ENCODE measurements at regions not wholly inside any gene's neighbourhood (a gene's known extent, or its start where the extent isn't known, plus 50 kb on each side); places are given as distances from the start of the nearest gene placed in this dataset.

DNA sequence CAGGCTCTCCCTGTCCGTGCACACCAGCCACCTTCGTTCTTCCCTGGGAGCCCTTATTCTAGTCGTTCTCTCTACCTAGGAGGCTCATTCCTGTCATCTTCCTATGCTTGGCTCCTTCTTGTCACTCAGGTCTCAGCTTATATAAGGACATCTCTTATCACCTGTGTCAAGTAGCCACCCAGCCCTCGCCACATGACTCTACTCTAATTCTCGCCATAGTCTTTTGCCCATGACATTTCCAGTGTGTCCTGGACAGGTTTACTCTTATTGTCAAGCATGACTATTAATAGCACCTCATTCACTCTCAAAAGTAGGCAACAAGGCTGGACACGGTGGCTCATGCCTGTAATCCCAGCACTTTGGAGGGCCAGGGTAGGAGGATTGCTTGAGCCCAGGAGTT lies 175.7 kb upstream of the NUDT4 start:
- no peak for DNase-seq (ENCODE audit: extremely low spot score, unreplicated experiment)
- H3K36me3 Mint-ChIP-seq (ENCODE audit: unreplicated experiment), result no peaks in the 10 kb centered on the region
- no peaks in the 10 kb centered on the region for H3K27me3 Mint-ChIP-seq (ENCODE audit: unreplicated experiment)
- no peaks in the 10 kb centered on the region for H3K9me3 Mint-ChIP-seq (ENCODE audit: unreplicated experiment)
- no peak overlapping the region for H3K27ac Mint-ChIP-seq (ENCODE audit: unreplicated experiment)
- TF ChIP-seq, protein P1, sequence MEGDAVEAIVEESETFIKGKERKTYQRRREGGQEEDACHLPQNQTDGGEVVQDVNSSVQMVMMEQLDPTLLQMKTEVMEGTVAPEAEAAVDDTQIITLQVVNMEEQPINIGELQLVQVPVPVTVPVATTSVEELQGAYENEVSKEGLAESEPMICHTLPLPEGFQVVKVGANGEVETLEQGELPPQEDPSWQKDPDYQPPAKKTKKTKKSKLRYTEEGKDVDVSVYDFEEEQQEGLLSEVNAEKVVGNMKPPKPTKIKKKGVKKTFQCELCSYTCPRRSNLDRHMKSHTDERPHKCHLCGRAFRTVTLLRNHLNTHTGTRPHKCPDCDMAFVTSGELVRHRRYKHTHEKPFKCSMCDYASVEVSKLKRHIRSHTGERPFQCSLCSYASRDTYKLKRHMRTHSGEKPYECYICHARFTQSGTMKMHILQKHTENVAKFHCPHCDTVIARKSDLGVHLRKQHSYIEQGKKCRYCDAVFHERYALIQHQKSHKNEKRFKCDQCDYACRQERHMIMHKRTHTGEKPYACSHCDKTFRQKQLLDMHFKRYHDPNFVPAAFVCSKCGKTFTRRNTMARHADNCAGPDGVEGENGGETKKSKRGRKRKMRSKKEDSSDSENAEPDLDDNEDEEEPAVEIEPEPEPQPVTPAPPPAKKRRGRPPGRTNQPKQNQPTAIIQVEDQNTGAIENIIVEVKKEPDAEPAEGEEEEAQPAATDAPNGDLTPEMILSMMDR (IDR thresholded peaks at IDR 0.05), result no peak
- no peak overlapping the region for H3K4me3 Mint-ChIP-seq (ENCODE audit: unreplicated experiment)
- peaks cover 30% of the 10 kb centered on the region for H3K4me1 Mint-ChIP-seq (ENCODE audit: unreplicated experiment)

DNA sequence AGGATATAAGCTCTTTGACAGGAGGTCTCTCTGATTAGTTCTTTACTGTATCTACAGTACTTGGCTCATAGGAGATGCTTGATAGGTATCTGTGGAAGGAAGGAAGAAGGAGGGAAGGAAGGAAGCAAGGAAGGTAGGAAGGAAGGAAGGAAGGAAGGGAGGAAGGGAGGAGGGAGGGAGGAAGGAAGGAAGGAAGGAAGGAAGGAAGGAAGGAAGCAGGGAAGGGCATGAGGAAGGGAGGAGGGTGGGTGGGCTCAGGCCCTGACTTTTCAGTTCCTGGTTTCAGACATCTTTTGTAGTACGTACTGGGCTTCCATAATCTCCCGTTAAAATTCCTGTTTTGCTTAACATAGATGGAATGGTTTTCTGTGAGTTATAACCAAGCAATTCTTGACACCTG lies 175.0 kb upstream of the NUDT4 start:
- no peaks in the 10 kb centered on the region for H3K36me3 Mint-ChIP-seq (ENCODE audit: unreplicated experiment)
- no peak overlapping the region for H3K27ac Mint-ChIP-seq (ENCODE audit: unreplicated experiment)
- no peaks in the 10 kb centered on the region for H3K27me3 Mint-ChIP-seq (ENCODE audit: unreplicated experiment)
- no peaks in the 10 kb centered on the region for H3K9me3 Mint-ChIP-seq (ENCODE audit: unreplicated experiment)
- peaks cover 29% of the 10 kb centered on the region for H3K4me1 Mint-ChIP-seq (ENCODE audit: unreplicated experiment)
- TF ChIP-seq, protein P1 (IDR thresholded peaks at IDR 0.05), result no peak
- H3K4me3 Mint-ChIP-seq (ENCODE audit: unreplicated experiment), result no peak overlapping the region
- DNase-seq (ENCODE audit: extremely low spot score, unreplicated experiment), result no peak

DNA sequence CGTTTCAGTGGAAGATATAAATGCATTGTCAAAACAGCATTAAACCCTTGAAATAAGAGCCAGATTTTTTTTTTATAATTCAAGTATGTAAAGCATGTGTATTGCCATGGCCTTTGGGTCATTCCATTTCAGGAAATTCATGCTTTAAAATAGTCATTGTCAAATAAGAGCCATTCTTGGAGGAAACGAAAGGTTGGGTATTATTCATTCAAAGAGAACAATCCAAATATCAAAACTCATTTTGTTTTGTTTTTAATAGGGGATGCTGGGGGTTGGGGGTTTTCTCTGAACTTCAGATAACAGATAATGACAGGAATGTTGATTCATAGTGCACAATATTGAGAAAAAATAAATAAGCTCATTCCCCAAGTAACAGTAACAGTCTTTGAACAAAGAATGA lies 174.4 kb upstream of the NUDT4 start:
- Mint-ChIP-seq H3K4me1 (ENCODE audit: unreplicated experiment) (peaks cover 22% of the 10 kb centered on the region), H3K4me3 (ENCODE audit: unreplicated experiment) (no peak overlapping the region), H3K27me3 (ENCODE audit: unreplicated experiment) (no peaks in the 10 kb centered on the region), H3K27ac (ENCODE audit: unreplicated experiment) (no peak overlapping the region), H3K9me3 (ENCODE audit: unreplicated experiment) (no peaks in the 10 kb centered on the region), H3K36me3 (ENCODE audit: unreplicated experiment) (no peaks in the 10 kb centered on the region)
- DNase-seq (ENCODE audit: extremely low spot score, unreplicated experiment), result no peak
- TF ChIP-seq, protein P1 (IDR thresholded peaks at IDR 0.05), result no peak

DNA sequence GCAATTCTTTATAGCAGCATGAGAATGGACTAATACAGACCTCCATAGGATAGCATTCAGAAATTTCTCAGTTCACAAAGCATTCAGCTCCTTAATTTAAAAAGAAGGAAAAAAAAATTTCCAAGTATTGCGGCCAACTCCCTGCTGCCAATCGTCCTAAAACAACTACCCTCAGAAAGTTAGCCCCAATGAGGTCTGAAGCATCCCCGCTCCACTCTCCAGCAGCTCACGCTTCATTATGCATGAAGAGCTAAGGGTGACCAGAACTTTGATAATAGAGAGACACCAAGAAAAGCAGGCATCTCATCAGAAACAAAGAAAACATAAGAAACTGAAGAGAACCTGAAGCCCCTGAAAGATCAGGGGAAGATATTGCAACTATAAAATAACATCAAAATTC lies 172.8 kb upstream of the NUDT4 start:
- H3K27ac Mint-ChIP-seq (ENCODE audit: unreplicated experiment), result no peak overlapping the region
- no peaks in the 10 kb centered on the region for H3K9me3 Mint-ChIP-seq (ENCODE audit: unreplicated experiment)
- DNase-seq (ENCODE audit: extremely low spot score, unreplicated experiment), result no peak
- no peaks in the 10 kb centered on the region for H3K36me3 Mint-ChIP-seq (ENCODE audit: unreplicated experiment)
- H3K4me1 Mint-ChIP-seq (ENCODE audit: unreplicated experiment), result peaks cover 17% of the 10 kb centered on the region
- no peak overlapping the region for H3K4me3 Mint-ChIP-seq (ENCODE audit: unreplicated experiment)
- TF ChIP-seq, protein P1 (IDR thresholded peaks at IDR 0.05), result no peak
- H3K27me3 Mint-ChIP-seq (ENCODE audit: unreplicated experiment), result no peaks in the 10 kb centered on the region

DNA sequence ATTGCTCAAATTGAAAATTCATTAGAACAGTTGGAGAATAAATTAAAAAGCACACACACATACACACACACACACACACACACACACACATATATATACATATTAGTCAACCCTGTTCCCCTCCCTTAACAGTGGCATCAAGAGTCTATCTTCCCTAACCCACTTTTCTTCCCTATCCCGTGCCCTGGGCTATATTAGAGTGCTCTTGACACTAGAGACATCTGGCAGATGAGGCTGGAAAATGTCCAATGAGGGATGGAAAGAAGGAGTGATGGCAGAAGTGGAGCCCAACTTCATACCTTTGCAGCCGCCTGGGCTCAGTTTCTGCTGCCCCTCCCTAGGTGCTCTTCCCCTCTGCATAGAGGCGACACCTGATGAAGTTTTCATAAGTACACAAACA lies 172.4 kb upstream of the NUDT4 start:
- H3K27me3 Mint-ChIP-seq (ENCODE audit: unreplicated experiment), result no peaks in the 10 kb centered on the region
- H3K4me1 Mint-ChIP-seq (ENCODE audit: unreplicated experiment), result peaks cover 12% of the 10 kb centered on the region
- H3K4me3 Mint-ChIP-seq (ENCODE audit: unreplicated experiment), result no peak overlapping the region
- H3K9me3 Mint-ChIP-seq (ENCODE audit: unreplicated experiment), result peaks cover under 1% of the 10 kb centered on the region
- TF ChIP-seq, protein P1 (IDR thresholded peaks at IDR 0.05), result no peak
- no peaks in the 10 kb centered on the region for H3K36me3 Mint-ChIP-seq (ENCODE audit: unreplicated experiment)
- no peak for DNase-seq (ENCODE audit: extremely low spot score, unreplicated experiment)
- H3K27ac Mint-ChIP-seq (ENCODE audit: unreplicated experiment), result no peak overlapping the region
